ENCODE measurements at regions not wholly inside any gene's neighbourhood (a gene's known extent, or its start where the extent isn't known, plus 50 kb on each side); places are given as distances from the start of the nearest gene placed in this dataset.

DNA sequence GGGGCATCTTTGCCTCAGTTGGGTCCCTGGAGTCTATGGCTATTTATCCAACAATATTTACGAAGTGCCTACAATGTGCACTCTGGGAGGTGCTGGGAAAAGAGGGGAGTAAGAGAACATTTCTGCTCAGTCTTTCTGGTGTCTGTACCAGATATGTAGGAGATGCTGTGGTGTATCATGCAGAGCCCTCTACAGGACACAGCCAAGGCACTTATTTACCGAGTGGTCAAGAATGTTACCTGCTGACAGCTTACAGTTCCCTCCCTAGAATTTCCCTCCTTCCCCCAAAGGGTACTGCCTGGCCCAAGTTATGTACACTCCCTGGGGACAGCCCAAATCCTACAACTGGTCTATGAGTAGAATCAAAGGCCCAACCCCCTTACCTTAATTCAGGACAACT lies 177.7 kb downstream of the C1orf94 start:
- Histone ChIP-seq H4K5ac (ENCODE audit: insufficient read length, low read depth, low read length) (no peak overlapping the region), H3K23ac (ENCODE audit: insufficient read length, low read depth, low read length) (no peak overlapping the region), H3K27ac (ENCODE audit: insufficient read length, low read depth, low read length) (no peak overlapping the region), H4K20me1 (ENCODE audit: control insufficient read depth, insufficient read depth, insufficient read length) (no peaks in the 10 kb centered on the region), H2BK5ac (ENCODE audit: insufficient read length, low read length) (no peak overlapping the region), H3K4me2 (ENCODE audit: insufficient read depth, insufficient read length, low read length) (no peak overlapping the region), H4K8ac (replicated peaks; ENCODE audit: insufficient read length, low read depth, low read length) (no peak overlapping the region), H3K4ac (ENCODE audit: low read depth, low read length) (no peak overlapping the region), H2BK20ac (ENCODE audit: low read depth, low read length, poor library complexity, severe bottlenecking) (no peak overlapping the region), H3K27me3 (ENCODE audit: insufficient read depth, low read length) (no peaks in the 10 kb centered on the region), H2BK120ac (ENCODE audit: low read depth, low read length, poor library complexity, severe bottlenecking) (no peak overlapping the region), H2AK5ac (ENCODE audit: insufficient read length, low read length) (no peak overlapping the region), H3K14ac (ENCODE audit: insufficient read depth, low read length) (no peak overlapping the region), H4K91ac (ENCODE audit: insufficient read length, low read depth, low read length) (no peak overlapping the region), H2BK12ac (ENCODE audit: insufficient read length, low read depth, low read length) (no peak overlapping the region), H3K9me3 (ENCODE audit: control insufficient read depth, low read depth, low read length) (no peaks in the 10 kb centered on the region), H3K4me1 (ENCODE audit: insufficient read depth, low read length) (no peaks in the 10 kb centered on the region), H3T11ph (ENCODE audit: low read length) (no peak overlapping the region), H3K23me2 (ENCODE audit: insufficient read length, low read depth, low read length, poor library complexity, severe bottlenecking) (no peaks in the 10 kb centered on the region), H2AFZ (ENCODE audit: low read length) (no peak overlapping the region), H3K79me1 (ENCODE audit: insufficient read depth, low read depth, low read length, poor library complexity, severe bottlenecking) (no peaks in the 10 kb centered on the region), H3K18ac (ENCODE audit: insufficient read length, low read depth, low read length) (no peak overlapping the region), H2BK15ac (ENCODE audit: low read depth, low read length) (no peak overlapping the region), H3K56ac (ENCODE audit: insufficient read length, low read depth, low read length) (no peak overlapping the region), H3K79me2 (ENCODE audit: insufficient read depth, low read length) (no peaks in the 10 kb centered on the region), H3K9ac (ENCODE audit: extremely low read depth, insufficient read length, low read length) (no peak overlapping the region)
- TF ChIP-seq, protein P1, sequence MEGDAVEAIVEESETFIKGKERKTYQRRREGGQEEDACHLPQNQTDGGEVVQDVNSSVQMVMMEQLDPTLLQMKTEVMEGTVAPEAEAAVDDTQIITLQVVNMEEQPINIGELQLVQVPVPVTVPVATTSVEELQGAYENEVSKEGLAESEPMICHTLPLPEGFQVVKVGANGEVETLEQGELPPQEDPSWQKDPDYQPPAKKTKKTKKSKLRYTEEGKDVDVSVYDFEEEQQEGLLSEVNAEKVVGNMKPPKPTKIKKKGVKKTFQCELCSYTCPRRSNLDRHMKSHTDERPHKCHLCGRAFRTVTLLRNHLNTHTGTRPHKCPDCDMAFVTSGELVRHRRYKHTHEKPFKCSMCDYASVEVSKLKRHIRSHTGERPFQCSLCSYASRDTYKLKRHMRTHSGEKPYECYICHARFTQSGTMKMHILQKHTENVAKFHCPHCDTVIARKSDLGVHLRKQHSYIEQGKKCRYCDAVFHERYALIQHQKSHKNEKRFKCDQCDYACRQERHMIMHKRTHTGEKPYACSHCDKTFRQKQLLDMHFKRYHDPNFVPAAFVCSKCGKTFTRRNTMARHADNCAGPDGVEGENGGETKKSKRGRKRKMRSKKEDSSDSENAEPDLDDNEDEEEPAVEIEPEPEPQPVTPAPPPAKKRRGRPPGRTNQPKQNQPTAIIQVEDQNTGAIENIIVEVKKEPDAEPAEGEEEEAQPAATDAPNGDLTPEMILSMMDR (conservative IDR thresholded peaks at IDR 0.05), result peak; percentile 33; the same call in 1 of the 3 replicates
- Mint-ChIP-seq H3K27me3 (ENCODE audit: low read depth) (peaks cover 16% of the 10 kb centered on the region), H3K4me1 (peaks cover 11 to 14% of the 10 kb centered on the region in 2 experiments; a peak in 3 of 4 replicates), H3K9me3 (no peaks in the 10 kb centered on the region), H3K27ac (no peak overlapping the region), H3K36me3 (ENCODE audit: insufficient read depth in 1 of 3, low read depth in 3 of 3) (no peaks in the 10 kb centered on the region), H3K4me3 (no peak overlapping the region)
- no CpG with 5 or more reads among the region's 2 CpGs for WGBS (ENCODE audit: extremely low coverage, insufficient read length, low lambda C conversion rate)
- DNase-seq, result no peak

Data from H9 (cell line).